Activated B cell treated with CpG ODN at 0.5 μM for 24 hours (primary cell): ENCODE measurements at regions not wholly inside any gene's neighbourhood (a gene's known extent, or its start where the extent isn't known, plus 50 kb on each side); places are given as distances from the start of the nearest gene placed in this dataset.

Experiments used
- ATAC-seq: fragments of 200-7000 bp; cut with Tn5 transposase; one replicate; pipeline ENCODE4 v1.10.0; 2021; ENCODE audit warnings: low read depth, mild to moderate bottlenecking, moderate library complexity
- CTCF ChIA-PET: fragments of 350-600 bp; sonication (Branson Sonifier 250); formaldehyde crosslinking; loops from one replicate; lab custom pipeline; 2021; ENCODE audit warnings: antibody characterized with exemption; lab: Charles Lee
- POLR2A ChIA-PET: fragments of 350-600 bp; sonication (Branson Sonifier 250); formaldehyde crosslinking; loops from one replicate; lab custom pipeline; 2021; ENCODE audit warnings: antibody characterized with exemption; lab: Charles Lee
- DNase-seq: peaks from one replicate; pipeline ENCODE4 v3.0.0; 2022
- H3K27ac Mint-ChIP-seq: one replicate; pipeline ENCODE4 v1.8.0; 2020; ENCODE audit warnings: mixed read lengths
- H3K27me3 Mint-ChIP-seq: one replicate; pipeline ENCODE4 v1.8.0; 2021; ENCODE audit warnings: mixed read lengths
- H3K36me3 Mint-ChIP-seq: one replicate; pipeline ENCODE4 v1.8.0; 2021; ENCODE audit warnings: low read depth, mixed read lengths
- H3K4me1 Mint-ChIP-seq: one replicate; pipeline ENCODE4 v1.8.0; 2021; ENCODE audit warnings: mixed read lengths
- H3K4me3 Mint-ChIP-seq: one replicate; pipeline ENCODE4 v1.8.0; 2020; ENCODE audit warnings: mild to moderate bottlenecking, mixed read lengths
- H3K9me3 Mint-ChIP-seq: one replicate; pipeline ENCODE4 v1.8.0; 2020; ENCODE audit warnings: mixed read lengths
- intact Hi-C: fragments of 100-400 bp; cut with micrococcal nuclease; formaldehyde crosslinking; loops from one replicate; pipeline ENCODE4 v1.15.1; 2024
- TF ChIP-seq, protein P1 (sequence below): fragments of 200-600 bp; IDR thresholded peaks from one replicate; pipeline ENCODE4 v1.8.0; 2022; ENCODE audit warnings: antibody characterized with exemption, mild to moderate bottlenecking

DNA sequence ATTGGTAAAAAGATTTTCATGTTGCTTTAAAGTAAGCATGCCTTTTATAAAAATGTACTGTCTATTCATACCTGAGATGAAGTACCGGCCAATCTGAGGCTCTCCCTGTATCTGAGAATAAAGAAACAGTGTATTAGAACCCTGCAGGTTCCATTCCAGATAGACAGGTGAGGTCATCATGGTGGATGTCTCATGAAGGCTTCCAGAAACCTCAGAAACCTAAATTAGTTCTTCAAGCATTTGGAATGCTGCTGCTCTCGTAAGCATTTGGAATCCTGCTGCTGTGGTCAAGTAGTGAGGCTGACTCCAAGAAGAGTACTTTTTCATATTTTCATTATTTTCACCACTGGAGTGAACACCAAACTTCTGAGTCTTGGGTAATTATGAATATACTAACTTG, 642.3 kb downstream of the MAFB start:
- ATAC-seq (no peak), DNase-seq (no peak)
- H3K4me3 Mint-ChIP-seq, result no peak overlapping the region
- TF ChIP-seq, protein P1, sequence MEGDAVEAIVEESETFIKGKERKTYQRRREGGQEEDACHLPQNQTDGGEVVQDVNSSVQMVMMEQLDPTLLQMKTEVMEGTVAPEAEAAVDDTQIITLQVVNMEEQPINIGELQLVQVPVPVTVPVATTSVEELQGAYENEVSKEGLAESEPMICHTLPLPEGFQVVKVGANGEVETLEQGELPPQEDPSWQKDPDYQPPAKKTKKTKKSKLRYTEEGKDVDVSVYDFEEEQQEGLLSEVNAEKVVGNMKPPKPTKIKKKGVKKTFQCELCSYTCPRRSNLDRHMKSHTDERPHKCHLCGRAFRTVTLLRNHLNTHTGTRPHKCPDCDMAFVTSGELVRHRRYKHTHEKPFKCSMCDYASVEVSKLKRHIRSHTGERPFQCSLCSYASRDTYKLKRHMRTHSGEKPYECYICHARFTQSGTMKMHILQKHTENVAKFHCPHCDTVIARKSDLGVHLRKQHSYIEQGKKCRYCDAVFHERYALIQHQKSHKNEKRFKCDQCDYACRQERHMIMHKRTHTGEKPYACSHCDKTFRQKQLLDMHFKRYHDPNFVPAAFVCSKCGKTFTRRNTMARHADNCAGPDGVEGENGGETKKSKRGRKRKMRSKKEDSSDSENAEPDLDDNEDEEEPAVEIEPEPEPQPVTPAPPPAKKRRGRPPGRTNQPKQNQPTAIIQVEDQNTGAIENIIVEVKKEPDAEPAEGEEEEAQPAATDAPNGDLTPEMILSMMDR, result no peak
- H3K27ac Mint-ChIP-seq, result no peak overlapping the region
- H3K36me3 Mint-ChIP-seq, result no peaks in the 10 kb centered on the region
- ChIA-PET CTCF (no interaction called here), POLR2A (no interaction called here)
- no peaks in the 10 kb centered on the region for H3K27me3 Mint-ChIP-seq
- intact Hi-C loops, result no loop called here
- H3K9me3 Mint-ChIP-seq, result no peaks in the 10 kb centered on the region
- no peaks in the 10 kb centered on the region for H3K4me1 Mint-ChIP-seq

DNA sequence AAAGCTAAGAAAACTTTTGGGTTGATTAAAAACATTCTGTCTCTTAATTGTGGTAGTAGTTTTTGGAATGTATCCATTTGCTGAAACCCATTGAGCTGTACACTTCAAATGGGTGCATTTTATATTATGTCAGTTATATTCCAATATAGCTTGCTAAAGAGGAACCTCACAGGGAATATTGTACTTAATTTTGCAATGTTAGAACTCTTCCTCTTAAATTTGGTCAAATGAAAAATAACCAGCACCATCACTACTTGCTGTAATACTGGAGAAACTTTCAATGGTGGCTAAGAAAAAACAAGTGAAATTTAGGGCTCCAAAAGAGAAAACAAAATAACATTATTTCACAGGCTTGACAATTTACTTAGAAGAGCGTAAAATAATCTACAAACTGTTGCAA, 651.5 kb downstream of the MAFB start:
- Mint-ChIP-seq H3K4me3 (no peak overlapping the region), H3K4me1 (no peaks in the 10 kb centered on the region), H3K36me3 (no peaks in the 10 kb centered on the region), H3K9me3 (no peaks in the 10 kb centered on the region), H3K27ac (no peak overlapping the region), H3K27me3 (peaks cover 7% of the 10 kb centered on the region)
- TF ChIP-seq, protein P1, result no peak
- intact Hi-C loops, result no loop called here
- ChIA-PET CTCF (no interaction called here), POLR2A (no interaction called here)
- DNase-seq (no peak), ATAC-seq (no peak)

DNA sequence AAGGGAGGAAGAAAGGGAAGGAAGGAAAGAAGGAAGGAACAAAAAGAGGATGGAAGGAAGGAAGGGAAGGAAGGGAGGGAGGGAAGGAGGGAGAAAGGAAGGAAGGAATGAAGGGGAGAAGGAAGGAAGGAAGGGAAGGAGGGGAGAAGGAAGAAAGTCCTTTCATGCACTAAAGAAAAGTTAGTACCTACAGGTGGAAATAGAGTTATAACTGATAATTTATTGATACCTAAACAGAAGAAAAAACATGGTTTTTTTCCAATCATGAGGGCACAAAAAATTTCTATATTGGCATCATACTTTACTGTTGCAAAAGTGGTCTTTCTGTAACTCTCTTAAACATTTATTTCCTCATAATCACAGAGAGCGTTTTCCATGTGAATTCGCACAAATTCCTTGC, 659.4 kb downstream of the MAFB start:
- no peak overlapping the region for H3K27ac Mint-ChIP-seq
- peaks cover 17% of the 10 kb centered on the region for H3K27me3 Mint-ChIP-seq
- H3K9me3 Mint-ChIP-seq, result no peaks in the 10 kb centered on the region
- POLR2A ChIA-PET, result no interaction called here
- TF ChIP-seq, protein P1, result no peak
- no peak overlapping the region for H3K4me3 Mint-ChIP-seq
- intact Hi-C loops, result no loop called here
- no peaks in the 10 kb centered on the region for H3K36me3 Mint-ChIP-seq
- no peaks in the 10 kb centered on the region for H3K4me1 Mint-ChIP-seq
- ATAC-seq (no peak), DNase-seq (no peak)
- CTCF ChIA-PET, result no interaction called here

DNA sequence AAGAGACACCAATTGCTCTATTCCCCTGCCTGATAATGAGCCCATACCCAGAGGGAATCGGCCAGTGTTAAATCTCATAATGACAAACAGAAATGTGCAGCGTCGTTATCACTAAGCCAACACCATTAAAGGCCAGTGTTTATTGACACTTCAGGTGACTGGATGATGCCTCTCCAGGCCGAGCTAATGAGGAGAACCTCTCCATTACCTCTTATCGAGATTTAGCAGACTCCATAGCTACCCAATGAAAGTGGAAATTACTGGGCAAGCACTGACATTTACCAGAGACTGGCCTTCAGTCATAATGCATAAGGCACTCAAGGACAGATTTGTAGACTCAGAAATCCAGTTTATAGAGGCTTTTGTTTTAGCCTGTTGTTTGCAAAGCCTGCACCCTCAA, 669.5 kb downstream of the MAFB start:
- no peaks in the 10 kb centered on the region for H3K27me3 Mint-ChIP-seq
- no peak overlapping the region for H3K4me3 Mint-ChIP-seq
- no peak overlapping the region for H3K27ac Mint-ChIP-seq
- H3K36me3 Mint-ChIP-seq, result no peaks in the 10 kb centered on the region
- DNase-seq (no peak), ATAC-seq (no peak)
- ChIA-PET CTCF (no interaction called here), POLR2A (no interaction called here)
- H3K4me1 Mint-ChIP-seq, result no peaks in the 10 kb centered on the region
- peaks cover 3% of the 10 kb centered on the region for H3K9me3 Mint-ChIP-seq
- TF ChIP-seq, protein P1, result no peak
- intact Hi-C loops, result no loop called here

DNA sequence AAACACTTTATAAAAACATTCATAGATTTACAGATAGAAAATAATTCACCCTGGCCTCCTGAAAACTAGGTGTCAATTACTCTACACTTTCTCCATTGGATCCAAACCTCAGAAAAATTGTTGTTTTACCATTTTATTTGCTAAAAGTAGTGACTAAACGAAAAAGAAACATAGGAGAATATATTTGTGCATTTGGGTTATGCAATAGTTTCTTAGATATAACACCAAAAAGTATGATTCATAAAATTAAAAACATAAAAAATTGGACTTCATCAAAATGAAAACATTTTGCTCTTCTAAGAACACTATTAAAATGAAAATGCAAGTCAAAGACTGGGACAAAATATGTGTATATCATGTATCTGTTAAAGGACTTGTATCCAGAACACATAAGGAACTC, 671.3 kb downstream of the MAFB start:
- ChIA-PET CTCF (no interaction called here), POLR2A (no interaction called here)
- Mint-ChIP-seq H3K4me3 (no peak overlapping the region), H3K9me3 (peaks cover 3% of the 10 kb centered on the region), H3K27me3 (no peaks in the 10 kb centered on the region), H3K27ac (no peak overlapping the region), H3K36me3 (no peaks in the 10 kb centered on the region), H3K4me1 (no peaks in the 10 kb centered on the region)
- DNase-seq, result no peak
- intact Hi-C loops, result no loop called here
- TF ChIP-seq, protein P1, result no peak
- ATAC-seq, result no peak
